ENCODE measurements at regions not wholly inside any gene's neighbourhood (a gene's known extent, or its start where the extent isn't known, plus 50 kb on each side); places are given as distances from the start of the nearest gene placed in this dataset.

- Histone ChIP-seq H3K4me3 (ENCODE audit: low read depth, low read length) (no peak overlapping the region), H3K27me3 (ENCODE audit: control insufficient read depth, insufficient read depth, low read length) (peaks cover under 1% of the 10 kb centered on the region), H3K27ac (ENCODE audit: low read depth, low read length) (no peak overlapping the region), H3K9me3 (ENCODE audit: control insufficient read depth, insufficient read depth, low read length) (no peaks in the 10 kb centered on the region)
- no peak for DNase-seq (ENCODE audit: low read depth, low spot score)
- ChIA-PET POLR2A (no interaction called here), CTCF (no interaction called here)
- no peak for TF ChIP-seq CTCF (IDR thresholded peaks at IDR 0.05; ENCODE audit: low read depth, low read length)
Observed at GRCh38 chr3:132784502-132785025, 62.4 kb upstream of the NPHP3 start.

GRCh38 chr3:132783152-132783551 is 60.9 kb upstream of the NPHP3 start:
- ChIA-PET POLR2A (no interaction called here), CTCF (interaction anchor here (1.1 kb wide), 1 partner anchor 52 kb away, joined by 3 read pairs; no protein-coding TSS in a partner anchor)
- DNase-seq (ENCODE audit: low read depth, low spot score): no peak
- no peak for TF ChIP-seq CTCF (IDR thresholded peaks at IDR 0.05; ENCODE audit: low read depth, low read length)
- Histone ChIP-seq H3K27me3 (ENCODE audit: control insufficient read depth, insufficient read depth, low read length) (peaks cover 4% of the 10 kb centered on the region), H3K4me3 (ENCODE audit: low read depth, low read length) (no peak overlapping the region), H3K9me3 (ENCODE audit: control insufficient read depth, insufficient read depth, low read length) (no peaks in the 10 kb centered on the region), H3K27ac (ENCODE audit: low read depth, low read length) (no peak overlapping the region)

GRCh38 chr3:132781922-132782321 is 59.7 kb upstream of the NPHP3 start:
- DNase-seq (ENCODE audit: low read depth, low spot score): no peak
- Histone ChIP-seq H3K9me3 (ENCODE audit: control insufficient read depth, insufficient read depth, low read length) (no peaks in the 10 kb centered on the region), H3K27me3 (ENCODE audit: control insufficient read depth, insufficient read depth, low read length) (peaks cover 4% of the 10 kb centered on the region), H3K4me3 (ENCODE audit: low read depth, low read length) (no peak overlapping the region), H3K27ac (ENCODE audit: low read depth, low read length) (no peak overlapping the region)
- ChIA-PET POLR2A (no interaction called here), CTCF (interaction anchor here (0.9 to 1.2 kb wide), 2 partner anchors 12 to 50 kb away, joined by 3 read pairs; no protein-coding TSS in a partner anchor)
- no peak for TF ChIP-seq CTCF (IDR thresholded peaks at IDR 0.05; ENCODE audit: low read depth, low read length)

GRCh38 chr3:132777171-132777570 is 55.0 kb upstream of the NPHP3 start:
- TF ChIP-seq CTCF (IDR thresholded peaks at IDR 0.05; ENCODE audit: low read depth, low read length): no peak
- Histone ChIP-seq H3K27ac (ENCODE audit: low read depth, low read length) (no peak overlapping the region), H3K9me3 (ENCODE audit: control insufficient read depth, insufficient read depth, low read length) (no peaks in the 10 kb centered on the region), H3K4me3 (ENCODE audit: low read depth, low read length) (no peak overlapping the region), H3K27me3 (ENCODE audit: control insufficient read depth, insufficient read depth, low read length) (peaks cover 4% of the 10 kb centered on the region)
- ChIA-PET CTCF (interaction anchor here (0.7 kb wide), 1 partner anchor 645 kb away, joined by 3 read pairs; no protein-coding TSS in a partner anchor), POLR2A (no interaction called here)
- no peak for DNase-seq (ENCODE audit: low read depth, low spot score)

- H3K27ac ChIP-seq (ENCODE audit: low read depth, low read length): no peak overlapping the region
Observed at GRCh38 chr3:132773071-132773619, 50.9 kb upstream of the NPHP3 start.

More at GRCh38 chr3:132773071-132773619, 50.9 kb upstream of the NPHP3 start:
- H3K9me3 ChIP-seq (ENCODE audit: control insufficient read depth, insufficient read depth, low read length): no peaks in the 10 kb centered on the region
- H3K27me3 ChIP-seq (ENCODE audit: control insufficient read depth, insufficient read depth, low read length): no peaks in the 10 kb centered on the region
- CTCF ChIA-PET: no interaction called here
- TF ChIP-seq CTCF (IDR thresholded peaks at IDR 0.05; ENCODE audit: low read depth, low read length): no peak
- no peak for DNase-seq (ENCODE audit: low read depth, low spot score)
- POLR2A ChIA-PET: no interaction called here
- no peak overlapping the region for H3K4me3 ChIP-seq (ENCODE audit: low read depth, low read length)
